NCI-H1694 (cell line): ENCODE measurements at regions not wholly inside any gene's neighbourhood (a gene's known extent, or its start where the extent isn't known, plus 50 kb on each side); places are given as distances from the start of the nearest gene placed in this dataset.

Experiments used
- DNase-seq: peaks from one replicate; lab custom pipeline; 2025; lab: John Stamatoyannopoulos, UW

DNA sequence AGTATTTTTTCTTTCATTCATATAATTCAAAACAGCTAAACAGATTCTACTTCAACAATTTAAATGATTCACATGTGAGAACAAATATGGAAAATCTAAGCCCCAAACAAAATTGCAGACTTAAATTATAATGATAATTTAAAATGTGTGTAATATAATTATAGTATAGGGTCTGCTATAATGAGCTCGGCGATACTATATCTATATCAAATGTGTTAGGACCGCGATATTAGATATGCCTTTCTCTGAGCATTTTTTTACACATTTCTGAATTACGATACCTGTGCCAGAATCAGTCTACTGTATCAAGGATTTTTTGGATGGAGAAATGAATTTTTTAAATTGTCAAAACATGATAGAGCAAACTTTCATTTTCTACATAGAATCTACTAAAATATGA is 808.8 kb upstream of the POU3F3 start:
- no peak for DNase-seq

DNA sequence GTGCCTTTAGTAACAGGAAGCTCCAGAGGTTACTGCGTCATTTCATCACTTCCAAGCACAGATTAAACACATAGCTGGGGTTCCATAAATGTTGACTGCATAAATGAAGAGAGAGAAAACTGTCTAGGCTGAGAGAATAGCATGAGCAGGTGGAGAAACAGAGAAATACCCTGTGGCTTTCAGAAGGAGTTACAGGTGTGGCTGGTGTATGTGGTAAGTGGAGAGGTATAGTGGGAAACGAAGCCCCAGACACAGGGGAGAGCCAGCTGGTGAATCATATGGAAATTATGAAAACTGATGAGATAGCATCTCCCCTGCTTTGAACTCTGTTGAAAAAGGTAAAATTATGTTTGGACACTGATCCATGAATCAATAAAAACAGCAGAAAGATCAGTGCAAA is 807.4 kb upstream of the POU3F3 start:
- DNase-seq = no peak

DNA sequence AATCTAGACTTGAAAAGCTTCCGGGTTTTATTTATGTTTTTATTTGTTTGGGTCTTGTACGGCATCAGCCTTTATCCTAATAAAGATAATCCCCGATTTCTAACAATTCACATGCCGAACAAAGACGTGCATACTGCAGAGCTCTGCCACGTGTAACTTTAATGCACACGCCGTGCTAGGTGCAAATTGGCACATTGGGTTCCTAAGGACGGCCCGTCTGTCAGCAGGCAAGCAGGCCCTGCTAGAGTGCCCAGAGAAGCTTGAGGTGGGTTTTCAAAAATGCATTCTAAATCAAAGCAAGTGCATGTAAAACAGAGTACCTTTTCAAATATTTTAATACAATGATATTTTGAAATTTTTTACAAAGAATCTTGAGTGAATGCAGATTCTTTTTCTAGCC is 806.4 kb upstream of the POU3F3 start:
- DNase-seq = no peak

DNA sequence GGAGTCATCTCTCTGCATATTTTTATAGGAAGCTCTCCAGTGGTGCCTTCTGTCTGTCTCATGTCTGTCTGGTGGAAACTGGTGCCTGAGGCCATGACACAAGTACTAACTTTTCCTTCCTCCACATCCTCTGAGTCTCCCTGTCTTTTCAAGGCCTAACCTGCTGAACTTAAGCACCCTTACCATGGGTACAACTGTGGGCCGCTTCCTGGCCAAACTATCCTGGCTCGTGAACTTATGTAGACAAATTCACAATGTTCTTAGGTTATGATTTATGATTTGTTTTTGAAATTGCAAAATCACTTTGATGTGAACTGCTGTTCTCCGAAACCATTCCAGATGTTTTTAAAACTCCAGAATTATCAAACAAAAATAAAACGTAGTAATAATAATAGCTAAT is 804.5 kb upstream of the POU3F3 start:
- no peak for DNase-seq

DNA sequence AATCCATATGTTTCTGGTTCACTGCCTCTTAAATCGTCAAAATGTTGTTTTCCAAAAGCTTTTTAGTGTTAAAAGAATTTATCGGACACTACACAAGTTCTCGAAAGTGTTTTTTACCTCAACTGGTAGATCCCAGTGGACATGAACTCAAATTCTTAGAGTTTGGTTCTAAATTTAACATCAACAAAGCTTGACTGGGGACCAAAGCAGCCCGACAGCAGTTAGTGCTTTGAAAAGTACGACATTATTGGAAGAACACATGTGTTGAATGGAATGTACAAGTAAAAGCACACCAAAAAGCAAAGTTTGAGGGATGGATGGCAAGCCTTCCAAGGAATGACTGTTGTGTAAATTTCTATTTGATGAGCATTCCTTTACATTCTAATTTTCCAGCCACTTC is 803.9 kb upstream of the POU3F3 start:
- no peak for DNase-seq

DNA sequence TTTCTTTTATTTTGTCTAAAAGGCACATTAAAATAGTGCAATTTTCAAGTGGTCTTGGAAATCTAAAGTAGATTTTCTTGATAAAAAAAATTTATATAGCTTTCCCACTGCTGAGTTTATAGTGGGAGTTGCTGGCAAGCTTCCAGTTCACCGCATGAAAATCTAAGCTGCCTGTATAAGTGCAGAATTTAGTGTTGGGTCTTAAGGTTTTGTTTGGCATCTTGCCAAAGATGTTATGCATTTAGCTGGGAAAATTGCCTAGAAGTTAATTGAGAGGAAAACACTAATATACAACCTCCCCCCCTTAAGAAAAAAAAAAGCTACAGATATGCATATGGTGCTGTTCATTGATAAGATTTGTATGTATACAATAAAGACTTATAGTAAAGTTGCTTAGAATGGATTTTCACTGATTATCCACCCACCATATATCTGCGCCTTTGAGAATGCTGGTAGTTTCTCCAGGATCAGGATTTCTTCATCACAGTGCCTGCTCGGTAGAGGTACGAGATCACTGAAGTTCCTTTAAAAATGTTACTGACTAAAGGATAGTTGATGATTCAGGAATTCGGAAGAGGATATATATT is 803.2 kb upstream of the POU3F3 start:
- no peak for DNase-seq

DNA sequence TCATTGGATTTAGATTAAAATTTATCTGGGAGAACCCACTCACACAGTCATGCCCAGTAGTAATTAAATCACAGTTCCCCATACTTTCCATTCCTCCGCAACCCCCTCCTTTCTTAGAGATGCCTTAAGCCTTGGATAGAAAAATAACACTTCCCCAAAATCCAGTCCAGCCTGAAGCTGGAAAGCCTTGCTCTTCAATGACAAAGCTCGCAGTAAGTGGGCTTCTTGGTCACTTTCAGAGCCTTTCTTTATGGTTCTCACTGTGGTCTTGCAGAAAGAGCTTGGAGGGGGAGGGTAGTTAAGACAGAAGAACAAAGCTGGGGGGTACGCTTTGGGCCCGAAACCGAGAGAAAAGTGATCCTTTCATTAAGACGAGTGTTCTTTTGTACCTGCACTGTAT is 802.1 kb upstream of the POU3F3 start:
- DNase-seq = no peak

DNA sequence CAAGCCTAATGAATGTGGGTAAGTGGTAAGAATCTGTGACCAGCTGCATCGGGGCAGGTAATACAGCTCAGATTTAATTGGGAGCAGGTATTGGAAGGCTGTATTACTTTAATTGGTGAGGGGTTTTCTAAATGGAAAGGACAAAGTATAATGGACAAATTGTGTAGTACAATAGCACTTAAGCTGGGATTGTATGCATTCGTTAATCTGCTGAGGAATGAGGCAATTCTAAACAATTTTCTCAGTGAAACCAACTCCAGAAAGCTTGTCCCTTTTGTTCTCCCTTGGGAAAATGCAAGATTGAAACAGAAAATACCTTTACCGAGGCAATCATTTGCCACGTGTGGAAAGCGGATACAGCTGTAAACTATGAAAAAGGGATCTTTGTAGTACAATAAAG is 801.6 kb upstream of the POU3F3 start:
- DNase-seq = no peak

DNA sequence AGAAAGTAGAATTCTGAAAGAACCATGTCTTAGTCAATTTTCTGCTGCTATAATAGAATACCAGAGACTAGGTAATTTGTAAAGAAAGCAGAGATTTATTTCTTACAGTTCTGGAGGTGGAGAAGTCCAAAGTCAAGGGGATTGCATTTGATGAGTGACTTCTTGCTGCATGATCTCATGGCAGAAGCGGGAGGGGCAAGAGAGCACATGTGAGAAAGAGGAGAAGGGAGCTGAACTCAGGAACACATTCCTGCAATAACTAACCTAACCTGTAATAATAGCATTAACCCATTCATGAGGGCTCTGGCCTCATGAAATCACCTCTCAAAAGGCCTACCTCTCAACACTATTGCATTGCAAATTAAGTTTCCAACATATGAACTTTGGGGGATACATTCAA is 797.5 kb upstream of the POU3F3 start:
- DNase-seq = no peak

DNA sequence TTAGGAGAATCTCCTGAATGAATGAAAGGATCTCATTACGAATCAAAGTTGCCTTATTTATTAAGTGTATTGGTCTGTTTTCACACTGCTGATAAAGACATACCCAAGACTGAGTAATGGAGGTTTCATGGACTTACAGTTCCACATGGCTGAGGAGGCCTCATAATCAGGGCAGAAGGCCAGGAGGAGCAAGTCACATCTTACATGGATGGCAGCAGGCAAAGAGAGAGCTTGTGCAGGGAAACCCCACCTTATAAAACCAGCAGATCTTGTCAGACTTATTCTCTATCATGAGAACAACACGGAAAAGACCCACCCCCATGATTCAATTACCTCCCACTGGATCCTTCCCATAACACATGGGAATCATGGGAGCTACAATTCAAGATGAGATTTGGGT is 785.2 kb upstream of the POU3F3 start:
- DNase-seq = no peak

DNA sequence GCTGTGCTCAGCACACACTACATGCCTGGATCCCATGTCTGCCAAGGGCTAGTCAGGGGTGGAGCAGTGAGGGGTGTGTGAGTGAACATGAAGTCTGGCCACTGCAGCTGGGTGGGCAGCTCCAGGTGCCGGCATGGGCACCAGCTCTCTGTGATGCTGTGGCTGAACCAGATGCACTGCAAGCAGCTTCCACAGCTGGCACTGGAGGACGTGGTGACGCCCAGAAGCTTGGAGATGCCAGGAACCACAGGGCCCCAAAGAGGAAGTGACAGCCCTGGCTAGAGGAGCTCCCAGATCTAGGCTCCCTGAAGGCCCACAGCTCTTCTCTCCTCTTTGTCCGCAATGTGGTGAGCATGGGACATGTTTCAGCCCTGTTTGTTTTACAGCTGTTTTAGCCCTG is 776.3 kb upstream of the POU3F3 start:
- no peak for DNase-seq

DNA sequence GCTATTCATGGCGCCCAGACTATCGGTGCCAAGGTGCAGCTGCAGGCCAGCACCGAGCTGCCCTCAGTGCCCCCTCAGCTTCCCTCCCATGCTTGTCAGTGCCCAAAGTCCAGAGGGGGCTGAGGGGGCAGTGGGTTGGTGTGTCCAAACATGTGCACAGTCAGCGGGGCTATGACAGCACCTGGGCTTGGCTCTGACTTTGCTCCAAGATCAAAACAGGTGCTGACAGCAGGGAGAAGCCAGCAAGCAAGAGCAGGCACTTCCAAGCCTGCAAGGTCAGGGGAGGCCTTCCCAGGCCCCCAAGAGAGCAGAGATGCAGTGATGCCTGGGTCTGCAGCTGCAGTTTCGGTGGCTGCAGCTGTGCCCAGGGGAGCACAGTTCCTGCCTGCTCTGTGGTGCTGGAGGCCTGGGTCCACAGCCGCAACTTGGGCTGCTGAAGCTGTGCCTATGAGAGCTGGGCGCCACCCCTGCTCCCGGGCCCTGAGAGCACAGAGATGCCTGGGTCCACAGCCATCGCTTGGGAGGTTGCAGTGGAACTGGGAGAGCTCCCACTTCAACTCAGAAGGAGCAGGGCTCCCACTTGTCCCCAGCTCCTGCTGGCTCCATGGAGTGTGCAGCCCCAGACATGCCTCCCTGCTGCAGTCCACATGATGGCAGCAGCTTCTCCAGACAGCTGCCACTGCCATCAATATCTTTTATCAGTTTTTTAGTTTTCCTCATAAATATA is 775.3 kb upstream of the POU3F3 start:
- DNase-seq = no peak

DNA sequence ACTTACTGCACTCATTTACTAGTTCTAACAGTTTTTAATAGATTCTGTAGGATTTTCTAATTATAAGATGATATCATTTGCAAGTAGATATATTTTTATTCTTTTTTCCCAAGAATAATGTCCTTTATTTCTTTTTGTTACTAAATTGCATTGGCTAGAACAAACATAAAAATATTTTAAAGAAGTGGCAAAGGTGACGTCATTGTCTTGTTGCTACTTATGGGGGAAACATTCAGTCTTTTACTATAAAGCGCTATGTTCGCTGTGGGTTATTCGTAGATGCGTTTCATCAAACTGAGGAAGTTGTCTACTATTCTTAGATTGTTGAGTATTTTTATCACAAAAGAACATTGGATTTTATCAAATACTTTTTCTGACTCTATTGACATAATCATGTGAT is 765.2 kb upstream of the POU3F3 start:
- DNase-seq = no peak

DNA sequence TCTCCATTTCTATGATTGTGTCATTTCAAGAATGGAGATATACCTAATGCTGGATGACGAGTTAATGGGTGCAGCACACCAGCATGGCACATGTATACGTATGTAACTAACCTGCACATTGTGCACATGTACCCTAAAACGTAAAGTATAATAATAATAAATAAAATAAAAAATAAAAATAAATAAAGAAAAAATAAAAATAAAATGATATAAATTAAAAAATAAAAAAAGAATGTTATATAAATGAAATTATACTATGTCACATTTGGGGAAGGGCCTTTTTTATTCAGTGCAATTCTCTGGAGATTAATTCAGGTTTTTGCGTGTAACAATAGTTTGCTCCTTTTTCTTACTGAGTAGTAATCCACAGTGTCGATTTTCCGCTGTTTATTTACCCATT is 763.5 kb upstream of the POU3F3 start:
- no peak for DNase-seq

DNA sequence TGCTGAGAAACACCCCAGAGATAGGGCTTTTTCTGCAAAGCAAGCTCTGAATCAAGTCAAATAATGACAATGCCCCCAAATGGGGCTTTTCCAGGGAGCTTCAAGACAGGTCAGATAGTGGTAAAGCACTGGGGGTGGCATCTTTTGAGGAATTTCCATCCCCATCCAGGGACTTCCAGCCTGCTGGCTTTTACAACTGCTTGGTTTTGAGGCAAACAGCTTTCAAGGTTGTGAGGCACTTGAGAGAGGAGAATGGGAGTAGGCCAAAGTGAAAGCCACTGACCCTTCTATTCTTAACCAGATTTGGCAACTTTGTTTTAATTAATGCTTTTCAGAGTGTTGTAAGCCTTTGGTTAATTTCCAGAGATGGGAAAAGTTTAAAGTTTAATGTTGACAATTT is 762.0 kb upstream of the POU3F3 start:
- DNase-seq = no peak

DNA sequence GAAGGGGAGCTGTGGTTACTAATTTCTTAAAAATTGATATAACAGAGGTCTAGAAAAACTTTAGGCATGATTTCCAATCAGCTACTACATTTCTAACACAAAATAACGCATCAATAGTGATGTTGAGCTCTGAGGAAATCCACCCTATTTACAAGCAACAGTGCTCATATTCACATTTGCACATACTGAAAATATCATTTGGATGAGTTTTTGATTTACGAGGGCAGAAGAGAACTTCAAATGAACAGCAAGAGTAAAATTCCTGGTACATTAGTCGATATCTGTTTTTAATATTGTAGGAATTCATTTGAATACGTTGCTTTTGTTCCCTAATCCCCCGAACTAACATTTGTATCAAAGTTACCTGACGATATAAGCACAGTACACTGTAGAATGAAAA is 761.0 kb upstream of the POU3F3 start:
- no peak for DNase-seq

DNA sequence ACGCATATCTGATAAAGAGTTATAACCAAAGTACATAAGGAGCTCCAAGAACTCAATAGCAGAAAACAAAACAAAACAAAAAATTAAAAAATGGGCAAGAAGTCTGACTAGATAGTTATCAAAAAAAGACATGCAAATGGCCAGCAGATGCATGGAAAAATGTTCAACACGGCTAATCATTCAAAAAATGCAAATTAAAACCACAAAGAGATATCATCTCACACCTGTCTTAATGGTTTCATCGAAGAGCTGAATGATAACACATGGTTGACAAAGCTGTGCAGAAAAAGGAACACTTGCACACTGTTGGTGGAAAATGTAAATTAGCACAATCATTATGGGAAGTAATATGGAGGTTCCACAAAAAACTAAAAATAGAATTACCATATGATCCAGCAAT is 751.3 kb upstream of the POU3F3 start:
- DNase-seq = no peak

DNA sequence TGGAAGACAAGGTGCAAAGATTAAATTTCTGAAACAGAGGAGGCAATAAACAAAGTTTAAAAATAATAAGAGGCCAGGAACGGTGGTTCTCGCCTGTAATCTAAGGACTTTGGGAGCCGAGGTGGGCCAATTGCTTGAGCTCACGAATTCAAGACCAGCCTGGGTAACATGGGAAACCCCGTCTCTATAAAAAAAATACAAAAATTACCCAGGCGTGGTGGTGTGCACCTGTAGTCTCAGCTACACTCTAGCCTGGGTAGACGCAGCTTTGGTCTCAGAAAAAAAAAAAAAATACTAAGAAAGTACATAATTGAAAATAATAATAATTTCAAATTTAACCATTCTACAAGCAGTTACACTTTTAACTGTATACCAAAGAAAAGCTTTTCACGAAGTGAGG is 744.6 kb upstream of the POU3F3 start:
- DNase-seq = no peak

DNA sequence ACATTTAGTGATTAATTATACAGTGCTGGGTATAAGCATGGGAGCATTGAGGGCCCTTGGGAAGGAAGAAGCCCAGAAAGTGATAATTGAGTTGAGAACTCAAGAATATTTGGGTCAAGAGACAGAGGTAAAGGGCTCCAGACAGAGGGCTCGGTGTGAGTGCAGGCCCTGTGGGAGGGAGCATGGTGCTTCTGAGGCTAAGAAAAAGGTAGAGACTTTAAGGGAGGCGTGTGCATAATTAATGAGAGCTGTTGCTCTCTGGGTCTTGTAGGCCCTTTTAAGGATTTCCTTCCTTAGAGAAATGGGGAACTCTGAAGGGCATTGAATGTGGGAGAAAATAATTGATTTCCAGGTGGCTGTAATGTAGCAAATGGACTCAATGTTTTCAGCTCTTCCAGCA is 735.0 kb upstream of the POU3F3 start:
- no peak for DNase-seq

DNA sequence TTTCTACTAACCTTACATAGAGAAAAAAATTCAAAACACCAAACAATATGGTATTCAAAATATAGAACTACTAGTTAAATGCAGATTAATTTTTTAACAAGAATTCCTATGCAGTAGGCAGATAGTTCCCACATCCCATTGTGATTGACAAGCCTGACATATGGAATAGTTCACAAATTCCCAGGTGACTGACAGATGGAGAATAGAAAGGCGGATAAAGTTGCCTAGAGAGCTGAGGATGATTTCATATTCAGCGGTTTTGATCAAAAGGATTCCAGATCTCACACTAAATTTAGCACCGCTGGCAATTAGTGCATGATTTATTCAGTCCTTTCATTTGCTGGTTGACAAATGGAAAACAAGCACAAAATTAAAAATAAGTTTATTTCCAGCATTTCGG is 733.7 kb upstream of the POU3F3 start:
- no peak for DNase-seq

DNA sequence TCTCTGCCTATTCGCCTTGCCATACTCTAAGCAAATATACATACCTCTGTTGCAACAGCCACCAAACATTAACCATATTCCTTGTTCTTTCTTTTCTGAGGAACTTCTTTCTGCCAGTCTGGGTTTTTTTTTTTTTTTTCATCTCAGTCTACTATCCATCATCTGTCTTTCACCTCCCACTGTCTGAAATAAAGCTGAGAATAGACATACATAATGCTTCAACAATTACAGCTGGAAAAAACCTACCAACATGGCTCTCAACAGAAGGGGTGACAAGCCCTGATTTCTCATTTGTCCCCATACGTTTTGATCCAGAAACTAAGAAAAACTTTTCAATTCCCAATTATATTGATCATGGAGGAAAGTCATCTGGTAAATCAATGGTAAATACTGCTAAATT is 728.8 kb upstream of the POU3F3 start:
- no peak for DNase-seq

DNA sequence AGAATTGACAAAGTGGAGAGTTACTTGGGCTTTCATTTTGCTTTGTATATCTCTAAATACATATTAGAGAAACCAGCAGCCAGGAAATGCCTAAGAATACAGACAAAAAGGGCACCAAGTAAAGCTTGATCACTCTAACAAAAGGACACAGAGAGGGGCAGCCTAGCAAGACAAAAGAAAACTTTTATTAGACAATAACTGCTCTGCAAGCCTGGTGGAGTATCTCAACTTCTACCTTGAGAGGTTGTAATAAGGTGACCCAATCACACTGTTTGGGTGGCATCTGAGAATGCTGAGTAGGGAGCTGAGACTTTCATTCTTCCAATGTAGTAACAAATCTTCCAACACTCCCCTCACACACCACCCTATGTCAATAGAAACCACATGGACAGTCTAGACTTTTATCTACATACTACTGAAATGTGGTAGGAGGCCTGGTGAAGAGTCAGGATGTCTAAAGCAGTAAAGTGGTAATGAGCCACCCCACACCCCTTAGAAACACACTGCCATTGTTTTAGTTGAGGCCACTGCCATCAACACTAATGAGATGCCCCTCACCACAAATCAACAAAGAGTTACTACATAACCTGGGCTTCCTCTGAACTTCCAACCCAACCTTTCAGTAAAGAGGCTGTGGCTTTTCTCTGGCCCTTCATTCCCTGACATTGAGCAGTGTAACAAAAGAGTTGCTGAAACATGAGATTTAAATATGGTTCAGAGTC is 726.7 kb upstream of the POU3F3 start:
- no peak for DNase-seq

DNA sequence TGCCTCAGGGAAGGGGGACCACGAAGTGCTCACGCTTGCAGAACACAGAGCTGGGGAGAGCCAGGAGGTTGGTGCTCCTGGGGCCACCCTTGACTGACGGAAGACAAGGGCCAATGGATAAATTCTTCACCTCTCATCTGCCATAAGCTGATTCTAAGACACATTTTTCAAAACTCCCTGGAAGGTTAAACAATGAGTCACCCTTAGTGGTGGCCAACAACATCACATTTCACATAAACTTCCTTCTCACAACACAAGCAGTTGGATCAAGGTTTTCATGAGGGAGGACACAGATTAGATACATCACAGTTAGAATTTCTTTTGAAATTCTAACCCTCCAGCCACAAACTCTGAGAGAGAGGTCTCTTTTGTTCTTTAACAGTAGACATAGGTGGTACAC is 713.6 kb upstream of the POU3F3 start:
- DNase-seq = no peak

DNA sequence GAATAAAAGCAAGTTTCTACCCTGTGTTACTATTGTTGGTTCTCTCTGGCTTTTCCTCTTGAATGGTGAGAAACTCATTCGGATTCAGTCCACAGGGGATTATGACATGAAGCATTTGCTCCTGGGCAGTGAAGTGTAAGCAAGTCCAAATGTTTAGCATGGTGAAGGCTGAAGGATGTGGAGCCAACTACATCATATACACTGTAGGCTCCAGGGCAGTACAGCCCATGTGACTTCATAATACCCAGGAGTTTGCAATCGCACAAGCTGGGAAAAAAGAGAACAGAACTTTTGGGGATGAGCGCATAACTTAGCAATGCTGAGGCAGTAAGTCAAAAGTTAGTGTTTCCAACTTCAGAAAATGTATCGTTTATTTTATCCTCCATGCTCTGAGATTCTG is 695.7 kb upstream of the POU3F3 start:
- DNase-seq = no peak
